H9 (cell line): ENCODE measurements at regions not wholly inside any gene's neighbourhood (a gene's known extent, or its start where the extent isn't known, plus 50 kb on each side); places are given as distances from the start of the nearest gene placed in this dataset.

Source experiments
- DNase-seq: peaks from one replicate; pipeline ENCODE4 v3.0.0-alpha.2; 2017
- H2AFZ ChIP-seq: one replicate; pipeline ENCODE4 v1.6.1; 2013; ENCODE audit warnings: mild to moderate bottlenecking, low read length, control low read depth, moderate library complexity
- H2AK5ac ChIP-seq: 2 replicates; pipeline ENCODE4 v1.6.1; 2013; ENCODE audit warnings: low read length, control low read depth, mixed read lengths; ENCODE audit not compliant: insufficient read length
- H2BK120ac ChIP-seq: one replicate; pipeline ENCODE4 v1.6.1; 2013; ENCODE audit warnings: low read depth, mild to moderate bottlenecking, low read length, control low read depth, inconsistent platforms; ENCODE audit not compliant: poor library complexity, severe bottlenecking
- H2BK12ac ChIP-seq: 2 replicates; pipeline ENCODE4 v1.6.1; 2013; ENCODE audit warnings: low read length, control low read depth, mixed read lengths, low read depth; ENCODE audit not compliant: insufficient read length
- H2BK15ac ChIP-seq: 2 replicates; pipeline ENCODE4 v1.6.1; 2013; ENCODE audit warnings: low read depth, low read length, control low read depth
- H2BK20ac ChIP-seq: one replicate; pipeline ENCODE4 v1.6.1; 2013; ENCODE audit warnings: low read depth, mild to moderate bottlenecking, low read length, control low read depth, inconsistent platforms; ENCODE audit not compliant: poor library complexity, severe bottlenecking
- H2BK5ac ChIP-seq: 2 replicates; pipeline ENCODE4 v1.6.1; 2013; ENCODE audit warnings: low read length, control low read depth, mixed read lengths; ENCODE audit not compliant: insufficient read length
- H3K14ac ChIP-seq: 2 replicates; pipeline ENCODE4 v1.6.1; 2013; ENCODE audit warnings: low read length, control low read depth; ENCODE audit not compliant: insufficient read depth
- H3K18ac ChIP-seq: 2 replicates; pipeline ENCODE4 v1.6.1; 2013; ENCODE audit warnings: low read depth, mild to moderate bottlenecking, mixed read lengths, low read length, control low read depth; ENCODE audit not compliant: insufficient read length
- H3K23ac ChIP-seq: 2 replicates; pipeline ENCODE4 v1.6.1; 2013; ENCODE audit warnings: low read length, control low read depth, mixed read lengths, low read depth; ENCODE audit not compliant: insufficient read length
- H3K23me2 ChIP-seq: 2 replicates; pipeline ENCODE4 v1.6.1; 2013; ENCODE audit warnings: low read depth, mild to moderate bottlenecking, mixed read lengths, low read length, control low read depth; ENCODE audit not compliant: insufficient read length, poor library complexity, severe bottlenecking
- H3K27ac ChIP-seq: 2 replicates; pipeline ENCODE4 v1.5.1; 2013; ENCODE audit warnings: low read length, control low read depth, mixed read lengths, low read depth; ENCODE audit not compliant: insufficient read length
- H3K27me3 ChIP-seq: 2 replicates; pipeline ENCODE4 v1.6.1; 2013; ENCODE audit warnings: low read length, control low read depth, inconsistent platforms; ENCODE audit not compliant: insufficient read depth
- H3K4ac ChIP-seq: 2 replicates; pipeline ENCODE4 v1.6.1; 2013; ENCODE audit warnings: low read depth, mild to moderate bottlenecking, control low read depth, inconsistent platforms, low read length, moderate library complexity
- H3K4me1 ChIP-seq: 2 replicates; pipeline ENCODE4 v1.6.1; 2013; ENCODE audit warnings: low read length, control low read depth, inconsistent platforms; ENCODE audit not compliant: insufficient read depth
- H3K4me2 ChIP-seq: 2 replicates; pipeline ENCODE4 v1.6.1; 2013; ENCODE audit warnings: low read length, control low read depth, mixed read lengths; ENCODE audit not compliant: insufficient read length, insufficient read depth
- H3K56ac ChIP-seq: 2 replicates; pipeline ENCODE4 v1.6.1; 2013; ENCODE audit warnings: low read depth, mild to moderate bottlenecking, mixed read lengths, low read length, control low read depth; ENCODE audit not compliant: insufficient read length
- H3K79me1 ChIP-seq: 2 replicates; pipeline ENCODE4 v1.6.1; 2013; ENCODE audit warnings: low read depth, mild to moderate bottlenecking, moderate library complexity, low read length, control low read depth, inconsistent platforms; ENCODE audit not compliant: insufficient read depth, poor library complexity, severe bottlenecking
- H3K79me2 ChIP-seq: 2 replicates; pipeline ENCODE4 v1.6.1; 2013; ENCODE audit warnings: low read length, control low read depth, inconsistent platforms; ENCODE audit not compliant: insufficient read depth
- H3K9ac ChIP-seq: 2 replicates; pipeline ENCODE4 v1.6.1; 2013; ENCODE audit warnings: low read length, control low read depth, mixed read lengths; ENCODE audit not compliant: insufficient read length; ENCODE audit errors: extremely low read depth
- H3K9me3 ChIP-seq: one replicate; pipeline ENCODE4 v1.6.1; 2013; ENCODE audit warnings: low read depth, low read length, inconsistent platforms; ENCODE audit not compliant: control insufficient read depth
- H3T11ph ChIP-seq: one replicate; pipeline ENCODE4 v1.6.1; 2013; ENCODE audit warnings: mild to moderate bottlenecking, low read length, control low read depth, inconsistent platforms
- H4K20me1 ChIP-seq: one replicate; pipeline ENCODE4 v1.6.1; 2013; ENCODE audit not compliant: control insufficient read depth, insufficient read length, insufficient read depth
- H4K5ac ChIP-seq: 2 replicates; pipeline ENCODE4 v1.6.1; 2013; ENCODE audit warnings: low read depth, mild to moderate bottlenecking, mixed read lengths, low read length, control low read depth; ENCODE audit not compliant: insufficient read length
- H4K8ac ChIP-seq: replicated peaks from 2 replicates; pipeline ENCODE4 v1.6.1; 2013; ENCODE audit warnings: low read length, control low read depth, mixed read lengths, low read depth; ENCODE audit not compliant: insufficient read length
- H4K91ac ChIP-seq: 2 replicates; pipeline ENCODE4 v1.6.1; 2013; ENCODE audit warnings: low read depth, mild to moderate bottlenecking, moderate library complexity, mixed read lengths, low read length, control low read depth; ENCODE audit not compliant: insufficient read length
- H3K27ac Mint-ChIP-seq, 3 experiments: 2 replicates in 2 of 3; 3 replicates in 1 of 3; pipeline ENCODE4 v1.8.0; 2020 to 2021; ENCODE audit warnings: mixed read lengths in 3 of 3, mild to moderate bottlenecking in 1 of 3, moderate library complexity in 1 of 3
- H3K27me3 Mint-ChIP-seq: 2 replicates; pipeline ENCODE4 v1.8.0; 2021; ENCODE audit warnings: low read depth, mild to moderate bottlenecking, moderate library complexity, mixed read lengths
- H3K36me3 Mint-ChIP-seq, 3 experiments: 2 replicates in 2 of 3; 3 replicates in 1 of 3; pipeline ENCODE4 v1.8.0; 2020 to 2021; ENCODE audit warnings: low read depth in 3 of 3, mixed read lengths in 3 of 3; ENCODE audit not compliant: insufficient read depth in 1 of 3
- H3K4me1 Mint-ChIP-seq, 2 experiments: 2 replicates each; pipeline ENCODE4 v1.8.0; 2020; ENCODE audit warnings: mixed read lengths in 2 of 2
- H3K4me3 Mint-ChIP-seq, 2 experiments: 2 replicates in 1 of 2; 3 replicates in 1 of 2; pipeline ENCODE4 v1.8.0; 2020 to 2021; ENCODE audit warnings: mild to moderate bottlenecking in 2 of 2, mixed read lengths in 2 of 2, moderate library complexity in 1 of 2
- H3K9me3 Mint-ChIP-seq, 2 experiments: 2 replicates in 1 of 2; 3 replicates in 1 of 2; pipeline ENCODE4 v1.8.0; 2020; ENCODE audit warnings: mild to moderate bottlenecking in 2 of 2, mixed read lengths in 2 of 2, moderate library complexity in 1 of 2
- WGBS: extraction: QIAGEN DNeasy Blood & Tissue Kit; methylation state at CpG from one replicate; pipeline ENCODE4 v1.1.7; 2013; ENCODE audit warnings: missing lambda C conversion rate, low lambda C conversion rate, mixed read lengths; ENCODE audit not compliant: insufficient read length; ENCODE audit errors: extremely low coverage; 5-methylcytosine and 5-hydroxymethylcytosine counted together
- TF ChIP-seq, protein P1 (sequence below): fragments of 200-600 bp; sonication (generic); conservative IDR thresholded peaks from 3 replicates; pipeline ENCODE4 v1.8.0; 2021; ENCODE audit warnings: antibody characterized with exemption, mild to moderate bottlenecking

DNA sequence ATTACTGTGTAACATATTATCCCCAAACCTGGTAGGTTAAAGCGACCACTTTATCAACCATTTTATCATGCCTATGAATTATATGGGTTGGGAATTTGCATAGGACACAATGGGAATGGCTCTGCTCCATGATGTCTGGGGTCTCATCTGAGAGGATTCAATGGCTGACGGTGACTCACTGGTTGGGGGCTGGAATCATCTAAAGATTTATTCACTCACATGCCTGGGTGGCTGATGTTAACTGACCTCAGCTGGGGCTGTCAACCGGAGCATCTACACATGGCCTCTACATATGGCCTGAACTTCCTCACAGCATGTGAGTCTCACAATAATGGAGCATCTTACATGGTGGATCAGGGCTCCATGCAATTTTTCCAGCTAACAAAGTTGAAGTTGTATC, 313.1 kb upstream of the PPP2R3A start:
- H2AFZ ChIP-seq, result no peak overlapping the region
- no peak overlapping the region for H3K14ac ChIP-seq
- H3K18ac ChIP-seq, result no peak overlapping the region
- H2BK120ac ChIP-seq, result no peak overlapping the region
- no peak overlapping the region for H3K4ac ChIP-seq
- no peak overlapping the region for H2BK20ac ChIP-seq
- Mint-ChIP-seq H3K9me3 (no peaks in the 10 kb centered on the region; a peak in 1 of 5 replicates), H3K27me3 (peaks cover 2% of the 10 kb centered on the region), H3K27ac (no peak overlapping the region), H3K4me3 (no peak overlapping the region), H3K36me3 (peaks cover 0 to 4% (median 0%) of the 10 kb centered on the region in 3 experiments; a peak in 2 of 7 replicates), H3K4me1 (0 out of 4 replicates have a peak, but pooled peaks cover 0 to under 1% of the 10 kb centered on the region in 2 experiments)
- H3K79me2 ChIP-seq, result no peaks in the 10 kb centered on the region
- H4K8ac ChIP-seq, result no peak overlapping the region
- no peak for DNase-seq
- no peak overlapping the region for H3K23ac ChIP-seq
- H2AK5ac ChIP-seq, result no peak overlapping the region
- H3T11ph ChIP-seq, result no peak overlapping the region
- H3K4me2 ChIP-seq, result no peak overlapping the region
- H4K20me1 ChIP-seq, result no peaks in the 10 kb centered on the region
- H2BK5ac ChIP-seq, result no peak overlapping the region
- no peaks in the 10 kb centered on the region for H3K27me3 ChIP-seq
- no peaks in the 10 kb centered on the region for H3K23me2 ChIP-seq
- no peak overlapping the region for H3K27ac ChIP-seq
- H2BK15ac ChIP-seq, result no peak overlapping the region
- H4K5ac ChIP-seq, result no peak overlapping the region
- H3K79me1 ChIP-seq, result no peaks in the 10 kb centered on the region
- no peak overlapping the region for H3K56ac ChIP-seq
- no peak overlapping the region for H2BK12ac ChIP-seq
- no peak overlapping the region for H3K9ac ChIP-seq
- TF ChIP-seq, protein P1, sequence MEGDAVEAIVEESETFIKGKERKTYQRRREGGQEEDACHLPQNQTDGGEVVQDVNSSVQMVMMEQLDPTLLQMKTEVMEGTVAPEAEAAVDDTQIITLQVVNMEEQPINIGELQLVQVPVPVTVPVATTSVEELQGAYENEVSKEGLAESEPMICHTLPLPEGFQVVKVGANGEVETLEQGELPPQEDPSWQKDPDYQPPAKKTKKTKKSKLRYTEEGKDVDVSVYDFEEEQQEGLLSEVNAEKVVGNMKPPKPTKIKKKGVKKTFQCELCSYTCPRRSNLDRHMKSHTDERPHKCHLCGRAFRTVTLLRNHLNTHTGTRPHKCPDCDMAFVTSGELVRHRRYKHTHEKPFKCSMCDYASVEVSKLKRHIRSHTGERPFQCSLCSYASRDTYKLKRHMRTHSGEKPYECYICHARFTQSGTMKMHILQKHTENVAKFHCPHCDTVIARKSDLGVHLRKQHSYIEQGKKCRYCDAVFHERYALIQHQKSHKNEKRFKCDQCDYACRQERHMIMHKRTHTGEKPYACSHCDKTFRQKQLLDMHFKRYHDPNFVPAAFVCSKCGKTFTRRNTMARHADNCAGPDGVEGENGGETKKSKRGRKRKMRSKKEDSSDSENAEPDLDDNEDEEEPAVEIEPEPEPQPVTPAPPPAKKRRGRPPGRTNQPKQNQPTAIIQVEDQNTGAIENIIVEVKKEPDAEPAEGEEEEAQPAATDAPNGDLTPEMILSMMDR, result no peak
- H4K91ac ChIP-seq, result no peak overlapping the region
- no peaks in the 10 kb centered on the region for H3K4me1 ChIP-seq
- WGBS, result no CpG with 5 or more reads among the region's 3 CpGs
- H3K9me3 ChIP-seq, result no peaks in the 10 kb centered on the region
